HG02840 (cell line): ENCODE measurements at regions not wholly inside any gene's neighbourhood (a gene's known extent, or its start where the extent isn't known, plus 50 kb on each side); places are given as distances from the start of the nearest gene placed in this dataset.
"Not testable (repeated sequence)": the region's sequence is repeated elsewhere in the genome, so short reads cannot be mapped to it uniquely, and the experiment has no call there.

Experiments used
- ATAC-seq: cut with Tn5 transposase; IDR thresholded peaks from one replicate; pipeline ENCODE4 v1.9.1; 2021; ENCODE audit warnings: mild to moderate bottlenecking, moderate library complexity, moderate number of reproducible peaks; ENCODE audit not compliant: unreplicated experiment, low FRiP score

- ATAC-seq: not testable (repeated sequence)
Observed at GRCh38 chr6:97979285-97979684, 696.3 kb upstream of the MMS22L start.

- no peak for ATAC-seq
Observed at GRCh38 chr6:97989451-97989850, 706.4 kb upstream of the MMS22L start.

GRCh38 chr6:97995158-97995557, 712.1 kb upstream of the MMS22L start:
- no peak for ATAC-seq

GRCh38 chr6:98002678-98003077, 719.7 kb upstream of the MMS22L start:
- ATAC-seq: no peak

- no peak for ATAC-seq
Observed at GRCh38 chr6:98014442-98015201, 731.6 kb upstream of the MMS22L start.

- ATAC-seq: no peak
Observed at GRCh38 chr6:98016565-98016964, 733.5 kb upstream of the MMS22L start.

- no peak for ATAC-seq
Observed at GRCh38 chr6:98020222-98020621, 737.2 kb upstream of the MMS22L start.

GRCh38 chr6:98024359-98024758, 741.3 kb upstream of the MMS22L start:
- no peak for ATAC-seq

- no peak for ATAC-seq
Observed at GRCh38 chr6:98027898-98028297, 744.9 kb upstream of the MMS22L start.

GRCh38 chr6:98033617-98034016, 750.6 kb upstream of the MMS22L start:
- no peak for ATAC-seq

- ATAC-seq: no peak
Observed at GRCh38 chr6:98036344-98036923, 753.4 kb upstream of the MMS22L start.

GRCh38 chr6:98037571-98037970, 754.6 kb upstream of the MMS22L start:
- ATAC-seq: no peak

GRCh38 chr6:98039443-98039842, 756.4 kb upstream of the MMS22L start:
- no peak for ATAC-seq

- no peak for ATAC-seq
Observed at GRCh38 chr6:98039904-98040607, 757.0 kb upstream of the MMS22L start.

GRCh38 chr6:98041056-98041455, 758.0 kb upstream of the MMS22L start:
- ATAC-seq: no peak

GRCh38 chr6:98041921-98042320, 758.9 kb upstream of the MMS22L start:
- ATAC-seq: no peak

- ATAC-seq: no peak
Observed at GRCh38 chr6:98044151-98044561, 761.1 kb upstream of the MMS22L start.

GRCh38 chr6:98044791-98045470, 761.9 kb upstream of the MMS22L start:
- ATAC-seq: no peak

- ATAC-seq: no peak
Observed at GRCh38 chr6:98047164-98047563, 764.1 kb upstream of the MMS22L start.

GRCh38 chr6:98047871-98048270, 764.9 kb upstream of the MMS22L start:
- no peak for ATAC-seq

GRCh38 chr6:98054453-98054852, 771.4 kb upstream of the MMS22L start:
- no peak for ATAC-seq
